DOHH2 (cell line): ENCODE measurements at regions not wholly inside any gene's neighbourhood (a gene's known extent, or its start where the extent isn't known, plus 50 kb on each side); places are given as distances from the start of the nearest gene placed in this dataset.

Experiments
- CTCF ChIP-seq: fragments of 200-600 bp; sonication (generic); IDR thresholded peaks from one replicate; pipeline ENCODE4 v1.5.1; 2014; ENCODE audit warnings: antibody characterized with exemption, mild to moderate bottlenecking, low read depth, low read length; ENCODE audit not compliant: poor library complexity, severe bottlenecking
- EZH2phosphoT487 ChIP-seq: fragments of 200-600 bp; sonication (generic); IDR thresholded peaks from 2 replicates; pipeline ENCODE4 v1.6.1; 2017; ENCODE audit warnings: borderline replicate concordance, mild to moderate bottlenecking, antibody characterized with exemption, low read length, moderate library complexity, mixed read lengths

- TF ChIP-seq CTCF (no peak), EZH2phosphoT487 (no peak)
Measured at GRCh38 chr3:186417791-186418190, 55.8 kb upstream of the DGKG start.
